ENCODE measurements at regions not wholly inside any gene's neighbourhood (a gene's known extent, or its start where the extent isn't known, plus 50 kb on each side); places are given as distances from the start of the nearest gene placed in this dataset.

- TF ChIP-seq EZH2 (IDR thresholded peaks at IDR 0.05; ENCODE audit: borderline replicate concordance, low read depth, low read length, poor library complexity, severe bottlenecking): no peak
- no peak for TF ChIP-seq CTCF (conservative IDR thresholded peaks at IDR 0.05; ENCODE audit: low read depth, low read length)
Measured at GRCh38 chr2:34936089-34936488, 1337.0 kb upstream of the FAM98A start.
